Thyroid gland (tissue), 4 donors: ENCODE measurements at regions not wholly inside any gene's neighbourhood (a gene's known extent, or its start where the extent isn't known, plus 50 kb on each side); places are given as distances from the start of the nearest gene placed in this dataset.

Experiments
- DNase-seq, 2 donors: peaks; one replicate each; pipeline ENCODE4 v3.0.0-alpha.2; 2019
- H3K27ac ChIP-seq, 3 donors: fragments of 200-600 bp; sonication (generic); 1 replicate in 2 of 3; 2 replicates in 1 of 3; pipeline ENCODE4 v1.5.1; 2016 to 2019; ENCODE audit warnings: mild to moderate bottlenecking in 1 of 3, moderate library complexity in 1 of 3
- H3K27me3 ChIP-seq: fragments of 200-600 bp; sonication (generic); one replicate; pipeline ENCODE4 v1.5.1; 2019
- H3K36me3 ChIP-seq, 2 donors: fragments of 200-600 bp; sonication (generic); one replicate each; pipeline ENCODE4 v1.5.1; 2016 to 2019
- H3K4me1 ChIP-seq, 2 donors: fragments of 200-600 bp; sonication (generic); one replicate each; pipeline ENCODE4 v1.5.1; 2017 to 2019
- H3K4me3 ChIP-seq, 3 donors: fragments of 200-600 bp; sonication (generic); replicated peaks in 1 of 3; 1 replicate in 2 of 3; 2 replicates in 1 of 3; pipeline ENCODE4 v1.5.1; 2016; ENCODE audit warnings: mild to moderate bottlenecking in 1 of 3
- H3K9me3 ChIP-seq: fragments of 200-600 bp; sonication (generic); one replicate; pipeline ENCODE4 v1.5.1; 2017
- CTCF ChIP-seq, 6 experiments: fragments of 200-600 bp in 3 of 6; fragments of 450-650 bp in 3 of 6; sonication (generic) in 3 of 6; IDR thresholded peaks; one replicate each; pipeline ENCODE4 v1.5.1; 2016 to 2019; ENCODE audit warnings: antibody characterized with exemption in 6 of 6, mild to moderate bottlenecking in 2 of 6, inconsistent platforms in 1 of 6, moderate library complexity in 1 of 6
- POLR2A ChIP-seq, 2 donors: fragments of 450-650 bp; IDR thresholded peaks; one replicate each; pipeline ENCODE4 v1.6.1; 2017; ENCODE audit warnings: antibody characterized with exemption in 2 of 2, mild to moderate bottlenecking in 2 of 2, moderate library complexity in 1 of 2
- WGBS, 2 donors: methylation state at CpG; one replicate each; pipeline ENCODE4 v1.1.5; 2017; 5-methylcytosine and 5-hydroxymethylcytosine counted together
- intact Hi-C: fragments of 100-400 bp; cut with DNase I; formaldehyde crosslinking; loops from one replicate; pipeline ENCODE4 v1.15.1; 2023

- intact Hi-C loops: no loop called here
- H3K36me3 ChIP-seq: no peaks in the 10 kb centered on the region
- TF ChIP-seq POLR2A (IDR thresholded peaks at IDR 0.05): no peak
- no peak for TF ChIP-seq CTCF (IDR thresholded peaks at IDR 0.05)
- no peaks in the 10 kb centered on the region for H3K4me1 ChIP-seq
- no peak for DNase-seq
- no peak overlapping the region for H3K27ac ChIP-seq
- no peaks in the 10 kb centered on the region for H3K27me3 ChIP-seq
- H3K9me3 ChIP-seq: no peaks in the 10 kb centered on the region
- H3K4me3 ChIP-seq: no peak overlapping the region
Observed at GRCh38 chr4:11312389-11312788, 116.3 kb downstream of the HS3ST1 start.

- H3K36me3 ChIP-seq: no peaks in the 10 kb centered on the region
- no peaks in the 10 kb centered on the region for H3K4me1 ChIP-seq
- H3K4me3 ChIP-seq: no peak overlapping the region
- no peaks in the 10 kb centered on the region for H3K27me3 ChIP-seq
- TF ChIP-seq POLR2A (IDR thresholded peaks at IDR 0.05): no peak
- no peak for TF ChIP-seq CTCF (IDR thresholded peaks at IDR 0.05)
- H3K9me3 ChIP-seq: no peaks in the 10 kb centered on the region
- 88 to 92% methylated on average over 4 of the region's 4 CpGs for WGBS, 2 donors
- H3K27ac ChIP-seq: no peak overlapping the region
- DNase-seq: no peak
- intact Hi-C loops: no loop called here
Observed at GRCh38 chr4:11301075-11301660, 127.5 kb downstream of the HS3ST1 start.

GRCh38 chr4:11299836-11300235 lies 128.9 kb downstream of the HS3ST1 start:
- TF ChIP-seq CTCF (IDR thresholded peaks at IDR 0.05) (no peak), POLR2A (IDR thresholded peaks at IDR 0.05) (no peak)
- DNase-seq: no peak
- no peaks in the 10 kb centered on the region for H3K36me3 ChIP-seq
- no peak overlapping the region for H3K4me3 ChIP-seq
- H3K27ac ChIP-seq: no peak overlapping the region
- no peaks in the 10 kb centered on the region for H3K4me1 ChIP-seq
- H3K9me3 ChIP-seq: no peaks in the 10 kb centered on the region
- intact Hi-C loops: no loop called here
- 78 to 82% methylated on average over 5 of the region's 5 CpGs for WGBS, 2 donors
- H3K27me3 ChIP-seq: no peaks in the 10 kb centered on the region

DNA sequence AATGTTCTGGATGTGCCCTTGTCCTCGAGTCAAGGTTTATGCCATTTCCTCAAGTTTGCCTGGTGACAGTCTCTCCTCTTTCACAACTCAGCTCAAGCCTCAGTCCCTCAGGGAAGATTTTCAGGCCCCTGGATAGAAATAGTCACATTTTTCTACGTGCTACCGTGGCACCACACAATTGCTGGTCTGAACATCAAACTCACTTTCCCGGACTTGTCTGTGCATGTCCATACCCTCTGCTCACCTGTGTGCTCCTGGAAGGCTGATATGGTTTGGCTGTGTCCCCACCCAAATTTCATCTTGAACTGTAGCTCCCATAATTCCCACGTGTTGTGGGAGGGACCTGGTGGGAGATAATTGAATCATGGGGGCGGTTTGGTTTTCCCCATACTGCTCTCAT lies 129.7 kb downstream of the HS3ST1 start:
- intact Hi-C loops: no loop called here
- H3K9me3 ChIP-seq: no peaks in the 10 kb centered on the region
- no peaks in the 10 kb centered on the region for H3K36me3 ChIP-seq
- no peaks in the 10 kb centered on the region for H3K27me3 ChIP-seq
- no peaks in the 10 kb centered on the region for H3K4me1 ChIP-seq
- TF ChIP-seq POLR2A (IDR thresholded peaks at IDR 0.05) (no peak), CTCF (IDR thresholded peaks at IDR 0.05) (no peak)
- no peak overlapping the region for H3K4me3 ChIP-seq
- WGBS, 2 donors: 82 to 91% methylated on average over 6 of the region's 6 CpGs
- H3K27ac ChIP-seq: no peak overlapping the region
- DNase-seq: no peak

- no peaks in the 10 kb centered on the region for H3K27me3 ChIP-seq
- TF ChIP-seq CTCF (IDR thresholded peaks at IDR 0.05) (no peak), POLR2A (IDR thresholded peaks at IDR 0.05) (no peak)
- H3K4me3 ChIP-seq: no peak overlapping the region
- no peaks in the 10 kb centered on the region for H3K9me3 ChIP-seq
- WGBS, 2 donors: 77 to 83% methylated on average over 1 of the region's 1 CpG
- no peak for DNase-seq
- intact Hi-C loops: no loop called here
- H3K27ac ChIP-seq: no peak overlapping the region
- H3K36me3 ChIP-seq: no peaks in the 10 kb centered on the region
- no peaks in the 10 kb centered on the region for H3K4me1 ChIP-seq
Observed at GRCh38 chr4:11298451-11298850, 130.2 kb downstream of the HS3ST1 start.
